ENCODE measurements at regions not wholly inside any gene's neighbourhood (a gene's known extent, or its start where the extent isn't known, plus 50 kb on each side); places are given as distances from the start of the nearest gene placed in this dataset.

- peak in 2 of 14 experiments; percentile 18 to 19 for DNase-seq
- Mint-ChIP-seq H3K36me3 (ENCODE audit: low read depth) (no peaks in the 10 kb centered on the region), H3K27ac (no peak overlapping the region), H3K4me1 (ENCODE audit: low read depth) (no peaks in the 10 kb centered on the region), H3K27me3 (no peaks in the 10 kb centered on the region), H3K9me3 (no peaks in the 10 kb centered on the region), H3K4me3 (no peak overlapping the region)
- Histone ChIP-seq H3K27ac (ENCODE audit: low read depth in 1 of 2, low read length in 2 of 2) (no peak overlapping the region), H3K4me1 (ENCODE audit: insufficient read depth, low read length) (no peaks in the 10 kb centered on the region), H3K4me3 (ENCODE audit: low read length) (no peak overlapping the region), H3K36me3 (ENCODE audit: insufficient read depth, low read length) (no peaks in the 10 kb centered on the region), H3K27me3 (ENCODE audit: control insufficient read depth in 1 of 2, insufficient read depth in 2 of 2, low read length in 2 of 2) (no peaks in the 10 kb centered on the region), H3K9me3 (ENCODE audit: control insufficient read depth in 1 of 2, insufficient read depth in 1 of 2, low read length in 2 of 2) (no peaks in the 10 kb centered on the region)
- no peak for TF ChIP-seq CTCF (IDR thresholded peaks at IDR 0.05)
- POLR2A ChIA-PET: no interaction called here
- CTCF ChIA-PET: no interaction called here
- ATAC-seq (ENCODE audit: poor library complexity): no peak
- intact Hi-C loops (cut with DNase I, micrococcal nuclease): no loop called here
These were observed 462.8 kb downstream of the INSC start for GRCh38 chr11:15577519-15577918.

GRCh38 chr11:15579287-15580001 lies 464.7 kb downstream of the INSC start:
- Mint-ChIP-seq H3K36me3 (ENCODE audit: low read depth) (no peaks in the 10 kb centered on the region), H3K4me1 (ENCODE audit: low read depth) (no peaks in the 10 kb centered on the region), H3K4me3 (no peak overlapping the region), H3K27ac (no peak overlapping the region), H3K27me3 (no peaks in the 10 kb centered on the region), H3K9me3 (no peaks in the 10 kb centered on the region)
- ChIA-PET CTCF (no interaction called here), POLR2A (no interaction called here)
- ATAC-seq (ENCODE audit: poor library complexity) (no peak), DNase-seq (no peak)
- H3K36me3 ChIP-seq (ENCODE audit: insufficient read depth, low read length): no peaks in the 10 kb centered on the region
- H3K4me1 ChIP-seq (ENCODE audit: insufficient read depth, low read length): no peaks in the 10 kb centered on the region
- intact Hi-C loops (cut with DNase I, micrococcal nuclease): no loop called here
- no peak overlapping the region for H3K4me3 ChIP-seq (ENCODE audit: low read length)
- H3K9me3 ChIP-seq (ENCODE audit: control insufficient read depth in 1 of 2, insufficient read depth in 1 of 2, low read length in 2 of 2): peaks cover 0 to 3% of the 10 kb centered on the region in 2 experiments
- H3K27ac ChIP-seq (ENCODE audit: low read depth in 1 of 2, low read length in 2 of 2): no peak overlapping the region
- no peaks in the 10 kb centered on the region for H3K27me3 ChIP-seq (ENCODE audit: control insufficient read depth in 1 of 2, insufficient read depth in 2 of 2, low read length in 2 of 2)
- TF ChIP-seq CTCF (IDR thresholded peaks at IDR 0.05): no peak

GRCh38 chr11:15580056-15580774 lies 465.5 kb downstream of the INSC start:
- Histone ChIP-seq H3K4me1 (ENCODE audit: insufficient read depth, low read length) (no peaks in the 10 kb centered on the region), H3K27ac (ENCODE audit: low read depth in 1 of 2, low read length in 2 of 2) (no peak overlapping the region), H3K36me3 (ENCODE audit: insufficient read depth, low read length) (no peaks in the 10 kb centered on the region), H3K27me3 (ENCODE audit: control insufficient read depth in 1 of 2, insufficient read depth in 2 of 2, low read length in 2 of 2) (no peaks in the 10 kb centered on the region), H3K9me3 (ENCODE audit: control insufficient read depth in 1 of 2, insufficient read depth in 1 of 2, low read length in 2 of 2) (peaks cover 0 to 4% of the 10 kb centered on the region in 2 experiments), H3K4me3 (ENCODE audit: low read length) (no peak overlapping the region)
- H3K4me1 Mint-ChIP-seq (ENCODE audit: low read depth): no peaks in the 10 kb centered on the region
- POLR2A ChIA-PET: no interaction called here
- DNase-seq: peak in 2 of 14 experiments; percentile 14
- no peak for TF ChIP-seq CTCF (IDR thresholded peaks at IDR 0.05)
- H3K27me3 Mint-ChIP-seq: no peaks in the 10 kb centered on the region
- no peak overlapping the region for H3K4me3 Mint-ChIP-seq
- H3K27ac Mint-ChIP-seq: no peak overlapping the region
- intact Hi-C loops (cut with DNase I, micrococcal nuclease): no loop called here
- no peaks in the 10 kb centered on the region for H3K36me3 Mint-ChIP-seq (ENCODE audit: low read depth)
- no peak for ATAC-seq (ENCODE audit: poor library complexity)
- CTCF ChIA-PET: no interaction called here
- no peaks in the 10 kb centered on the region for H3K9me3 Mint-ChIP-seq
